NCI-H2029 (cell line): ENCODE measurements at regions not wholly inside any gene's neighbourhood (a gene's known extent, or its start where the extent isn't known, plus 50 kb on each side); places are given as distances from the start of the nearest gene placed in this dataset.
"Not testable (repeated sequence)": the region's sequence is repeated elsewhere in the genome, so short reads cannot be mapped to it uniquely, and the experiment has no call there.

ENCODE experiments used
- DNase-seq: peaks from one replicate; lab custom pipeline; 2025; lab: John Stamatoyannopoulos, UW

DNA sequence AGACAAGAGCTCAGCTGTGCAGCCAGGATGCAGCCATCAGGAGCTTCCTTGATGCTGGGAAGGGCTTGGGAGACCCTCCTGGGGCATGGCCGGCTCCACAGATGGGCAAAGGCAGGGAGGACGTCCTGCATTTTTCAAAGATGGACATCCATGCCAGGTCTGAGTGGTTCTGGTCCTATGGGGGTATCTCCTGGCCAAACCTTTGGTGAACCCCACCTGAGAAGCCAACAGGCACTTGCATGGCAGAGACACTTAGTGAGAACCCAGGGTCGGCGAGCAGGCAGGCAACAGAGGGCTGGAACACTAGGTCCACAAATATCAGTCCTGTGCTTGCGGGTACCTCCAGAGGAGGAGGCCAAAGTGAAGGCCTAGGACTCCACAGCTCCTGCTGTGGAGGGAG, 70.0 kb downstream of the KCTD15 start:
- DNase-seq = no peak

DNA sequence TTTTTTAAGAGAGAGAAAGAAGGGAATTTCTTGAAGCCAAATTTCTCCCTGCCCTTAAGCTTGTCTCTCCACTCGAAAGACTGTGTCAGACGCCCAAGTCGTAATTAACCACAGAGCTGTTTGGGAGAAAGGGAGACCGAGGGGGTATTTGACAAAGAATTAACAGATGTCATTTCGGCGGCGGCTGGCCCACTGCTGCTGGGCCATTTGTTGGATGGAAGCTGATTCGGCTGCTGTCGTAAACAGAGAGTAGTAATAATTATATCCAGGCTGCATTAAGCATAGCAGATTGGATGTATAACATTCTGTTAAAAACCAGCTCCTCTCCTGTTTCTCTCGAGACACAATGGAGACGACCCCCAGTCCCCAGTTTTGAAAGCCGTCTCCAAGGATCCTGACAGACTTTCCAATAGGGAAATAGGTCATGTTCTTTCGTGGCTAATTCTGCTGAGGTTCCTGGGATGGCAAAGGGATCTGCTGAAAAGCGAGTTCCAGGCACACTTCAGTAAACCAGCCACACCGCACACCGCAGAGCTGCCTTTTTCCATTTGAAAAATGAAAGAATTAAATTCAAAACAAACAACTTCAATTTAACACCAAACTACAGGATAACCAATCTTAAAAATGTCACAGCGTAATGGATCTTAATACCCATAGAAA, 71.5 kb downstream of the KCTD15 start:
- no peak for DNase-seq

DNA sequence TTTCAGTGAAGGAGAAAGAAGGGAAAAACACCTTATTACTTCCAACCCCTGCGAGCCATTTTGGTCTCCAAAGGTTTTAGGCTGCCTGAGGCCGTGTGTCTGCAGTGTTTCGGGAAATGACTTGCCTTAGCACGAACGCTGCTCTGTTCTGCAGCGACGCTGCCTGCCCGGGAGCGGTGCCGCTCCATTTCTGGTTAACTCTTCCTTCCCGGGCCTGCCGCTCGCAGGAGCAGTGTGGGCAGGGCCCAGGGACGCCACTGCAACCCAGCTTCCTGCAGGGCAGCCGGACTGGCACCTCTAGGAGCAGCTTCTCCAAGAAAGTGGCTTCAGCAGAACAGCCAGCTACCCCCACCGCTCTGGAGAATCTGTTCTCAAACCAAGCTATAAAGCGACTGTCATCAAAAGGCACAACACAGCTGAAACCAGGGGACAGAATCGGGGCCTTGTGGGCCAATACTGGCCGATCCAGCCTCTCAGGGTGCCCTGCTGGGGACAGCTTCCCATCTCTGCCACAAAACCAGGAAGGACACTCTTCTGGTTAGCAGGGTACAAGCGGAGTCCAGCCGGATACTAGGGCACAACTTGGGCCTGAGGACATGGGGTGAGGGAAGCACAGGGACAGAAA, 72.2 kb downstream of the KCTD15 start:
- no peak for DNase-seq

DNA sequence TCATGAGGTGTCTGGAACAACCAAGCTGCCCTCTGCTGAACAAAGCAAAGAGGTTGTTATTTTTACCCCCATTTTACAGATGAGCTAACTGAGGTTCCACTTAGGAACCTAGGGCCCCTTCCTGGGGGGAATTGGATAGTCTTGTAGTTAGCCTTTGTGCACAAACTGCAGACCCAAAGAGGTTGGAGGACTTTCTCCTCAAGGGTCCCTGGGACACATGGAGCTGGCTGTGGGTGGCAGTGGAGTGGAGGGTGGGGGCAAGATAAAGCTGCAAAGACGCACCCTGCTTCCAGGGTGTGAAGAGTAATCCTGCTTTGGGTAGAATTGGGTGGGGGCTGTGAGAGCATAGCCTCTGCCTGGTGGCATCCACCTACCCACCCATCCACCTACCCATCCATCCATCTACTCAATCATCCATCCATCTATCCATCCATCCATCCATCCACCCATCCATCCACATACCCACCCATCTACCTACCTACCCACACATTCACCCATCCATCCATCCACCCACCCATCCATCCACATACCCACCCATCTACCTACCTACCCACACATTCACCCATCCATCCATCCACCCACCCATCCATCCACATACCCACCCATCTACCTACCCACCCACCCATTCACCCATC, 73.7 kb downstream of the KCTD15 start:
- not testable (repeated sequence) for DNase-seq

DNA sequence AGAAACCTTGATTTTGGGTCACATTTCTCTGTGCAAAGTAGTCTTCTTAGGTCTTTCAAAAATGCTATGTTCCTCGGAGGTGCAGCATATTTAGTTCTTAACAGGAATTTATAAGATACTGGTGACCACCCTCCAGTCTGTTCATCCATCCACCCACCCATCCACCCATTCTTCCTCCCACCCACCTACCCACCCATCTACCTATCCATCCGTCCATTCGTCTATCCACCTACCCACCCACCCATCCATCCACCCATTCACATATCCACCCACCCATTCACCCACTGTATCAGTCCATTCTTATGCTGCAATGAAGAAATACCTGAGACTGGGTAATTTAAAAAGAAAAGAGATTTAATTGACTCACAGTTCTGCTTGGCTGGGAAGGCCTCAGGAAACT, 74.9 kb downstream of the KCTD15 start:
- DNase-seq = no peak

DNA sequence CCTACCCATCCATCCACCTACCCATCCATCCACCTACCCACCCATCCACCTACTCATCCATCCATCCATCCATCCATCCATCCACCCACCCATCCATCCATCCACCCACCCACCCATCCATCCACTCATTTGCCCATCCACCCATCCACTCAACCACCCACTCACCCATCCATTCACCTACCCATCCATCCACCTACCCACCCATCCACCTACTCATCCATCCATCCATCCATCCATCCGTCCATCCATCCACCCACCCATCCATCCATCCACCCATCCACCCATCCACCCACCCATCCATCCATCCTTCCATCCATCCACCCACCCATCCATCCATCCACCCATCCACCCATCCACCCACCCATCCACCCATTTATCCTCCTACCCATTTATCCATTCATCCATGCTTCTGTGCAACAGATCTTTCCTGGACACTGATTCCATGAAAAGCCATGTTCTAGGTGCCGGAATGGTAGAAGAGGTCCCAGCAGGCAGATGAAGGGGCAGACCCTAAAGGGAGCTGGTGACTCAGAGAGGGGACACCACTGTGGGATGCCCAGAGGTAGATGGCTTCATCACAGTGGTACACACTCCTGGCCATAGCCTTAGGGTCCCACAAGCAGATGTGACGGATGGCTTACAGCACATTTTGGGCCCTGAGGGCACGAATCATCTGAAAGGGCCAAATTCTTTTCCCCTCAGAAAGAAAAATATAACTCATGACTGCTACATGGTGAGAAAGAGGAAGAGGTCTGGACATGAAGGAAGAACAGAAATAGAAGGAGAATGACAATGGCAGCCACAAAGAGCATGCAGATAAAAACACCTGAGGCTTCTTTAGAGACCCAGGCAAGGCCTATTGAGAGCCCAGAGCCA, 76.0 kb downstream of the KCTD15 start:
- DNase-seq = no peak

DNA sequence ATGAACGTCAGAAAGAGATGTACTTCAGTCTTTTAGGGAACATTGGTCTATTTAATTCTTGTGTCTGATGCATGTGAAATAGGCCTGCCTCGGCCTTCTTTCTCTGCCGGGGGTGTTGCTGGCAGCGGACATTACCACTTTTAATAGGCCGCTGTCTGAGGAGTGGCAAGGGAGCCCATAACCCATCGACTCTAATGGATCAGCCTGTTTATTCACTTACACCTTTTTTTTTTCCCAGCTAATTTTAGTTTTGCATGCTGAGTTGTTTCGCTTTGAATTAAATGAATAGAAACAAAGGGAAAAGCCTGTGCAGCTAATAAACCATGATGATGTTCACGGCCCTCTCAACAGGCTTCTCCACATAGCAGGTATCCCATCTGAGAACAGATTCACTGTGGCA, 78.4 kb downstream of the KCTD15 start:
- no peak for DNase-seq

DNA sequence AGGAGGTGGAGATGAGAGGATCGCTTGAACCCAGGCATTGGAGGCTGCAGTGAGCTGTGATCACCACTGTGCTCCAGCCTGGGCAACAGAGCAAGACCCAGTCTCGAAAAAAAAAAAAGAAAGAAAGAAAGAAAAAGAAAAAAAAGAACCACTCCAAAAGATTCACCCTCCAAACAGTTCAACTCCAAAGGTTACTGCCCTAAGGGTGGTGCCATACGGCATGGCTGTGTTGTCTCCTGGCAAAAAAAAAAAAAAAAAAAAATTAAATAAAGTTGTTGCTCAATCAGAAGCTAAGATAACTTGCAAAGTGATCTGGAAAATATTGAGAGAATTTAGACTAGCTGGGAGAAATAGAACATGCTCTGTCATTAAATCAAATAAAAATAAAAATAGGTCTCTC, 79.5 kb downstream of the KCTD15 start:
- no peak for DNase-seq

DNA sequence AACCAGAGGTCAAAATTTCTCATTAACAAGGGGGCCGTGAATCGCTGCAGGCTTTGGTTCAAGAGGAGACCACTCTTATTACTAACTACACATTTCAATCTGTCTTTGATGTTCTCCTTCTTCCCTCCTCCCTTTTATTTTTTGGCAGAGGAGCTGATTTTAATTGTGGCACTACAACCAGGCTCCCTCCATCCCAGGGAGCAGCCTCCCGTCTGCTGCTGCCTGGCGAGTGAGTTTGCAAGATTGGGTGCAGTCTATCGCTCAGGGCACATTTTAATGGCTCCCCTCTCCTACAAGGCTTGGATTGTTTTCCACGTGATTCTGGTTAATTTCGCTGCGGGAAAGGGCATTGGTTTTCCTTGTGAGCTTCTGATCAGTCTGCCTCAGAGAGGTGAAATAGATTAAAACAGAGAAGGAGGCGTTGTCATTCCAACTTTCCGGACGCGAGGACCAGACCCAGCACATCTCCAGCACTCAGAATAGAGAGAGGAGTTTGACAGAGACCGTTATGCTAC, 81.4 kb downstream of the KCTD15 start:
- DNase-seq = no peak

DNA sequence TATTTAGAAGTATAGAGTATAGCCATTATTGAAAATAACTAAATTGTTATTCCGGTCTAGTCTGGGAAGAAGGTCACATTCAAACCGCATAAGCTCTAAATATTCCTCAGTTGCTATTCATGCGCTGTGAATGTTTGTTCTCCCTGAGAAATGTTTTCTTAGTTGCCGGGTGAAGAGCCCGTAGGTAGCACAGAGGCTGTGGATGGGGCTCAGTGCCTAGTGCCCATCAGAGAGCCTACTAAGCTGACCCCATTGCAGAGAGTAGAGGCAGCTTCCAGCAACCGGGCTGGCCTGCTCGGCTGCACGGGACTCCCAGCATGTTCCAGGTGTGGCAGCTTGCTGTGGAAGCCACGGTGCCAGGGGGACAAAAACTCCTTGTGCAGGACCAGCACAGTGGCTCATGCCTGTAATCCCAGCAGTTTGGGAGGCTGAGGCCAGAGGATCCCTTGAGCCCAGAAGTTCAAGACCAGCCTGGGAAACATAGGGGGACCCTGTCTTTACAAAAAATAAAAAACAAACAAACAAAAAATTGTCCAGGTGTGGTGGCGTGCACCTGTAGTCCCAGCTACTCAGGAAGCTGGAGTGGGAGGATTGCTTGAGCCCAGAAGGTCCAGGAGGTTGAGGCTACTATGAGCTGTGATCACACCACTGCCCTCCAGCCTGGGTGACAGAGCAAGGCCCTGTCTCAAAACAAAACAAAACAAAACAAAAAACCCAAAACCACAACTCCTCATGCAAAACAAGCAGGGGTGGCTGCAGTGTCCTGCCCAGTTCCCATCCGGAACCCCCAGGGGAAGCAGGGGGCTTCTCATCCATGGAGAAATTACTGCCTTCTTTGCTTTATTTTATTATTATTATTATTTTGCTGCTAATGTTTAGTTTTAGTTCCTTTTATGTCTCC, 82.5 kb downstream of the KCTD15 start:
- no peak for DNase-seq

DNA sequence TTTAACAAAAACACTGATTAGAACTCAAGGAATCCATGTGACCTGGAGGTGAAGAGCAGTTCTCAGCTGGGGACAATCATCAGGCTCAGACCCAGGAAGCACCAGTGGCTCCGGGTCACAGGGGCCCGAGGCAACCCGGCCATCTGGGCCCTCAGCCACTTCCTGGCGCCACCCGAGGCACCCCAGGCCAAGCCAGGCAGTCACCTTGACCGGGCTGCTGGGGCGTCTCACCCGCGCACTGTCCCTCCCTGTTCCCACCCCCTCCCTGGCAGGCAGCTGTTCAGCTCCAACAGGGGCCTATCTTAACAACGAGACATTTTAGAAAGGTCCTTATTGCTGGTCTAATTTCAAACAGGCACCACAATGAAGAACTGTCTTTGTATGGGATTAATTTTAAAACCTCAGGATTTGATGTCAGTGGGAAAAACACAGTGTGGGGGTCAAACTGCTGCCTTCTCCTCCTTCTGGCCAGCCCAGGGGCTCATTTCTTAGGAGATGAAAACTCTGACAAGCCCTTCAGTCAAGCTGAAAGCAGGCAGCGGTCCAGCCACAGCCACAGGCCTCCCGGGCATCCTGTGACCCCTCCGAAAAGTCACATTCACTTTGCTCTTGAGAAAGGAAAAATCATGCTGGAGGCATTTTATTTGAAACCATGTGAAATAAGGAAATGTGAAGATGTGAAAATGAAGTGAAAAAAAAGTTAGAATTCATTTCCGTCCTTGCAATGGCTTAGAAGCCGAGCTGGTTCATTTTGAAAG, 83.3 kb downstream of the KCTD15 start:
- no peak for DNase-seq

DNA sequence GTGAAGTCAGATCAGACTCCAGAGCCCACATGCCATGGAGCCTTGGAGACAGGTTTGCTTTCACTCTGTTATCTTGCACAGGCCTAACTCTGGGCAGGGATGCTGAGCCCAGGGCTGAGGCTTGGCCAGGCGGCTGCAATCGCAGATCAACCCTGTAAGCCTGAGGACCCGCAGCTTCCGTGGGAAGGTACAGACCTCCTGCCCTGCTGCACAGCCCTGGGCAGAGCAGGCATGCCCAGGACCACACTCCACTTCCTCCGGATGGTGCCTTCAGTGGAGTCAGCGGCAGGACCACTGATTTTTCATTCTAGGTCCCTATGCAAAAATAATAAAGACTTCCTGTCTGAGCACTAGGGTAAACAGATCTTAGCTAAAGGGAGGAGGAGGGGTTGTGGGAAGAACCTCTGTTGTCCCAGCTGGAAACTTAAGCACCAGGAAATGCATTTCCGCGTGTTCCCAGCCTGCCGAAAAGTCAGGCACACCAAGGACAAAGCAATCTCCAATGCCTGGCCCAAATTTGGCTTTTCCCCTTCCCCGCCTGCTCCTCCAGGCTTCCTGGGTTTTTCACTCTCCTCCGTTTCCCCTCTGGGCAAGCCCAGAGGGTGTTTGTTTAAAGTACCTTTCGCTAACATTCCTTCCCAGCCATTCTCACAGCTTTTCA, 87.3 kb downstream of the KCTD15 start:
- no peak for DNase-seq

DNA sequence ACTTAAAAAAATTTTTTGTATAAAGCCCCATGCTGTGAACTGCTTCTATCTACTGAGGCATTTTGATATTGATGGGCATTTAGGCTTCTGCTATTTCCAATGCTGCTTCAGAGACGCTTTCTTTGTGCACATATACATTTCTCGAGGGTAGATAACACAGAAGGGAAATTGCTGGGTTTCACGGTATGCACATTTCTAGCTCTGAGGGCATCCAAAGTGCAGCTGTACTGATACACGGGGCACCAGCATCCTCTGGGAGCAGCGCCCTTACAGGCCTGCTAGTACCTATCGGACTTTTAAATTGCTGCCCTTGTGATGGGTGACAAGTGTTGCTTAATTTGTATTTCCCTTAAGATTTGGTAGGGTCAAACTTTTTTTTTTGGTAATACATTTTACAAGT, 88.6 kb downstream of the KCTD15 start:
- DNase-seq = no peak

DNA sequence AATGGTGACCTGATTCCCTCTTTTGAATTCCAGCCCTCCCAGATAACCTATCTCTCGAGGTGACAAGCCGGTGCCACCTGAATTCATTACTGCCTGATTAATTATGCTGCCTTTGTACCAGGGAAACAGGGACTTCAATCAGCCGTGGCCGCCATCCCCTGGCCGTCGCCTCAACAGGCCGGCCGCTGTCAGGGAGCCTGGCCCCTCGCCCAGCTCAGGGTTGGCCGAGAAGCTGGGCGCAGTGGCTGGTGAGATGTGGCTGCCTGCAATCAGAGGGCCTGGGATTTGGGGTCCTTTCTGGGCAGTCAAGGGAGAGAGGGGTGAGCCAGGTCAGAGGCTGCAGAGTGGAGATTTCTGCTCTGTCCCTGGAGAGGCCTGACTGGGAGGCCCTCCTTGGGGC, 91.2 kb downstream of the KCTD15 start:
- no peak for DNase-seq

DNA sequence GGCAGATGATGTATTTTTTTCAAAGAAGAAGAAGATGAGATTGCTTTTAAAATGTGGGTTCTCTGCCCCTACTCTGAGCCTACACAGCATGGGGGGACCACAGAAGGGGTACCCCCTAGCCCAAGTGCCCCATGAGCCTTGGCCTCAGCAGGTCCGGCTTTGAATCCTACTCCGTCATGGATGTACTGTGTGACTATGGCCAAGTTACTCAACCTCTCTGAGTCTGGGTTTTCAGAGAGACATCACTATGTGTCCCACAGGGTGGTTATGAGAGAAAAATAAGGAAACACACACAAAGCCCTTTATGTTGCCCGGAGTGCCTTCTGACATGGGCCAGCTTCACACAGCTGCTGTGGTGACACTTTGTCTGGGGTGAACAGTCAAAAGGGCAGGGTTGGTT, 92.0 kb downstream of the KCTD15 start:
- no peak for DNase-seq

DNA sequence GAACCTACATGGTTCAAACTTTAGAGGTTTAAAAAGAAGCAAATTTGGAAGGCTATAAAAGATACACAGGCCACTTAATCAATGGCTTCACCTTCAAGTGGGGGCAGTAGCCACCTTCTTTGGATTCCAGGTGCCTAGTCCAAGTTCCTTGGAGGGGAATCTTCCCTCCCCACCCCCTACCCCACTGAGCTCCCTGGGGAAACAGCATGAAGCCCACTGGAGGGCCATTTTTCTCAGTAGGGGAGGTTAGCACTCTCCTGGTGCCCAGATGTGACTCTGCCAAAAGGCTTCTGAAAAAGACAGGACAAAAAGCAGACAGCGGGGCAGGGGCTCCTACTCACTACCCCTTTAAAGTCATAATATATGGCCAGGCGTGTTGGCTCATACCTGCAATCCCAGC, 93.9 kb downstream of the KCTD15 start:
- DNase-seq = no peak

DNA sequence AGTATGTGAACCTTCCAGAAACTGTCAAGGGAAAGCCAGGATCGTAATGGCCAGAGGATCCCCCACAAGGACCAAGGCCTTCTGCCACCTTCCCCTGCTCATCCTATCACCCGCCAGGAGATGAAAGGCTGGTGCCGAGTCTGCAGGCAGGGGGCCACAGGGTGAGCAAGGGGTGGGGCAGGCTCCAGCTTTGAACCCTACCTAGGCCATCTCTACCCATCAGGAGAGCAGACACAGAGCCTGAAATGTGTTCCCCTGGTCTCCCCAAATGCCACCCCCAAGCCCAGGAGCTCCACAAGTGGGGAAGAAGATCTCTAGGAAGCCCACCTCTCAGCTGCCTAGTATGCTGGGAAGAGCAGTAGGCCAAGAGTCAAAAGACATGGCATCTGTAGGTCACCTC, 95.1 kb downstream of the KCTD15 start:
- no peak for DNase-seq

DNA sequence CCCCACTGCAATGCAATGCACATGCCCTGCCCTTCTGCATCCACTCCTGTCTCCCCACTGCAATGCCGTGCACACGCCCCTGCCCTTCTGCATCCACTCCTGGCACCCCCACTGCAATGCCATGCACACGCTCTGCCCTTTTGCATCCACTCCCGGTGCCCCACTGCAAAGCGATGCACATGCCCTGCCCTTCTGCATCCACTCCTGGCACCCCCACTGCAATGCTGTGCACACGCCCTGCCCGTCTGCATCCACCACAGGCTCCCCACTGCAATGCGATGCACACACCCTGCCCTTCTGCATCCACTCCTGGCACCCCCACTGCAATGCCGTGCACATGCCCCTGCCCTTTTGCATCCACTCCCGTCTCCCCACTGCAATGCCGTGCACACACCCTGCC, 98.1 kb downstream of the KCTD15 start:
- no peak for DNase-seq

DNA sequence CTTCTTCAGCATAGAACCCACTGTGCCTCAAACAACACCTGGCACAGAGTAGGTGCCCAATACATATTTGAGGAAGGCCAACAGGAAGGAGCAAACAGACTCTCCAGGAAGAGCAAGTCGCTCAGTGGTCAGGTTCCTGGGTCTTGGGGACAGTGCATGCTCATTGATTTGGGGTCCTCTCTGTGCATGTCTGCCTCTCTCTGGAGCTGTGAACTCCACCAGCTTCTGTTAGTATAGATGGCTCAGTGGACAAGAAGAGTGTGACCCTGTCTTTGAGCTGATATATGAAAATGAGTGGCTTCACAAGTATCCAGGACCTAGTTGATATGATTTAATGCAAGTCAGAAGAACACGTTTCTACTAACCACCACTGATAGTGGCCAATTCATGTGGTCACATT, 98.7 kb downstream of the KCTD15 start:
- DNase-seq = no peak

DNA sequence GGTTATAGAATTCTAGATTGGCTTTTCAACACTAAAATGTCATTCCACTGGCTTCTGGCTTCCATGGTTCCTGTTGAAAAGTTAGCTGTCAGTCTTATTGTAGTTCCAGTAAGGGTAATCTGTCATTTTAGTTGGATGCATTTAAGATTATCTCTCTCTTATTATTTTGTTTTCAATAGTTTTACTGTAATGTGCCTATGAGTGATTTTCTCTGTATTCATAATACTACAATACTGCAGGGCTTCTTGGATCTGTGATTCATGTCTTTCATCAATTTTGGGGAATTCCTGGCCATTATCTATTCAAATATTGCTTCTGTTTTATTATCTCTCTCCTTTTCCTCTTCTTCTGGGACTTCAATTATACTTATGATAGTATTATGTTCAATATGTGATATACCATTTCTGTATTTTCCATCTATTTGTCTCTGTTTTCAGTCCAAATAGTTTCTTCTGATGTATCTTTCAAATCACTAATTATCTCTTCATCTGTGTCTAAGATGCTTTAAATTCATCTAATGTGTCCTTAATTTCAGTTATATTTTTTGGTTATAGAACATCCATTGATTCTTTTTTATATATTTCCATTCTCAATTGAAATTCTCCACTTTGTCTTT, 101.5 kb downstream of the KCTD15 start:
- DNase-seq = no peak
